Uterus (tissue), 2 donors: ENCODE measurements at regions not wholly inside any gene's neighbourhood (a gene's known extent, or its start where the extent isn't known, plus 50 kb on each side); places are given as distances from the start of the nearest gene placed in this dataset.
"Not testable (repeated sequence)": the region's sequence is repeated elsewhere in the genome, so short reads cannot be mapped to it uniquely, and the experiment has no call there.

Experiments
- POLR2A ChIP-seq, 2 donors: fragments of 450-650 bp; IDR thresholded peaks; one replicate each; pipeline ENCODE4 v1.6.1; 2016; ENCODE audit warnings: antibody characterized with exemption in 2 of 2, mild to moderate bottlenecking in 1 of 2, moderate library complexity in 1 of 2
- TF ChIP-seq, protein P1 (sequence below), 4 experiments: fragments of 200-600 bp in 2 of 4; fragments of 450-650 bp in 2 of 4; sonication (generic) in 2 of 4; IDR thresholded peaks; one replicate each; pipeline ENCODE4 v1.5.1; 2016 to 2019; ENCODE audit warnings: antibody characterized with exemption in 4 of 4, mild to moderate bottlenecking in 2 of 4, moderate library complexity in 1 of 4

DNA sequence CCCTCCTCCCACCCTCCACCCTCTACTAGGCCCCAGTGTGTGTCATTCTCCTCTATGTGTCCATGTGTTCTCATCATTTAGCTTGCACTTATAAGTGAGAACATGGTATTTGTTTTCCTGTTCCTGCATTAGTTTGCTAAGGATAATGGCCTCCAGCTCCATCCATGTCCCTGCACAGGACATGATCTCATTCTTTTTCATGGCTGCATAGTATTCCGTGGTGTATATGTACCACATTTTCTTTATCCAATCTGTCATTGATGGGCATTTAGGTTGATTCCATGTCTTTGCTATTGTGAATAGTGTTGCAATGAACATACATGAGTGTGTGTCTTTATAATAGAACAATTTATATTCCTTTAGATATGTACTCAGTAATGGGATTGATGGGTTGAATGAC, 148.7 kb upstream of the CXorf66 start:
- TF ChIP-seq, protein P1, sequence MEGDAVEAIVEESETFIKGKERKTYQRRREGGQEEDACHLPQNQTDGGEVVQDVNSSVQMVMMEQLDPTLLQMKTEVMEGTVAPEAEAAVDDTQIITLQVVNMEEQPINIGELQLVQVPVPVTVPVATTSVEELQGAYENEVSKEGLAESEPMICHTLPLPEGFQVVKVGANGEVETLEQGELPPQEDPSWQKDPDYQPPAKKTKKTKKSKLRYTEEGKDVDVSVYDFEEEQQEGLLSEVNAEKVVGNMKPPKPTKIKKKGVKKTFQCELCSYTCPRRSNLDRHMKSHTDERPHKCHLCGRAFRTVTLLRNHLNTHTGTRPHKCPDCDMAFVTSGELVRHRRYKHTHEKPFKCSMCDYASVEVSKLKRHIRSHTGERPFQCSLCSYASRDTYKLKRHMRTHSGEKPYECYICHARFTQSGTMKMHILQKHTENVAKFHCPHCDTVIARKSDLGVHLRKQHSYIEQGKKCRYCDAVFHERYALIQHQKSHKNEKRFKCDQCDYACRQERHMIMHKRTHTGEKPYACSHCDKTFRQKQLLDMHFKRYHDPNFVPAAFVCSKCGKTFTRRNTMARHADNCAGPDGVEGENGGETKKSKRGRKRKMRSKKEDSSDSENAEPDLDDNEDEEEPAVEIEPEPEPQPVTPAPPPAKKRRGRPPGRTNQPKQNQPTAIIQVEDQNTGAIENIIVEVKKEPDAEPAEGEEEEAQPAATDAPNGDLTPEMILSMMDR (IDR thresholded peaks at IDR 0.05), result not testable (repeated sequence)
- TF ChIP-seq POLR2A (IDR thresholded peaks at IDR 0.05), result not testable (repeated sequence)
